Activated CD8-positive, alpha-beta T cell treated with anti-CD3 and anti-CD28 coated beads for 36 hours (primary cell): ENCODE measurements at regions not wholly inside any gene's neighbourhood (a gene's known extent, or its start where the extent isn't known, plus 50 kb on each side); places are given as distances from the start of the nearest gene placed in this dataset.

ENCODE experiments used
- ATAC-seq: fragments of 200-7000 bp; cut with Tn5 transposase; one replicate; pipeline ENCODE4 v1.10.0; 2021; ENCODE audit warnings: mild to moderate bottlenecking, moderate library complexity
- CTCF ChIA-PET: fragments of 350-600 bp; sonication (Branson Sonifier 250); formaldehyde crosslinking; loops from one replicate; lab custom pipeline; 2021; ENCODE audit warnings: antibody characterized with exemption; lab: Charles Lee
- POLR2A ChIA-PET: fragments of 350-600 bp; sonication (Branson Sonifier 250); formaldehyde crosslinking; loops from one replicate; lab custom pipeline; 2021; ENCODE audit warnings: antibody characterized with exemption; lab: Charles Lee
- DNase-seq: peaks from one replicate; pipeline ENCODE4 v3.0.0-alpha.2; 2020
- H3K27ac Mint-ChIP-seq: one replicate; pipeline ENCODE4 v1.8.0; 2021; ENCODE audit warnings: mild to moderate bottlenecking, mixed read lengths
- H3K27me3 Mint-ChIP-seq: one replicate; pipeline ENCODE4 v1.8.0; 2021; ENCODE audit warnings: mixed read lengths
- H3K36me3 Mint-ChIP-seq: one replicate; pipeline ENCODE4 v1.8.0; 2021; ENCODE audit warnings: low read depth, mixed read lengths
- H3K4me1 Mint-ChIP-seq: one replicate; pipeline ENCODE4 v1.8.0; 2021; ENCODE audit warnings: low read depth, mixed read lengths
- H3K4me3 Mint-ChIP-seq: one replicate; pipeline ENCODE4 v1.8.0; 2021; ENCODE audit warnings: mild to moderate bottlenecking, moderate library complexity, mixed read lengths
- H3K9me3 Mint-ChIP-seq: one replicate; pipeline ENCODE4 v1.8.0; 2021; ENCODE audit warnings: mixed read lengths
- intact Hi-C: fragments of 100-400 bp; cut with micrococcal nuclease; formaldehyde crosslinking; loops from one replicate; pipeline ENCODE4 v1.10.0; 2022
- TF ChIP-seq, protein P1 (sequence below): fragments of 200-600 bp; IDR thresholded peaks from one replicate; pipeline ENCODE4 v1.8.0; 2022; ENCODE audit warnings: antibody characterized with exemption, mild to moderate bottlenecking

- intact Hi-C loops, result no loop called here
- no peak overlapping the region for H3K4me3 Mint-ChIP-seq
- TF ChIP-seq, protein P1, sequence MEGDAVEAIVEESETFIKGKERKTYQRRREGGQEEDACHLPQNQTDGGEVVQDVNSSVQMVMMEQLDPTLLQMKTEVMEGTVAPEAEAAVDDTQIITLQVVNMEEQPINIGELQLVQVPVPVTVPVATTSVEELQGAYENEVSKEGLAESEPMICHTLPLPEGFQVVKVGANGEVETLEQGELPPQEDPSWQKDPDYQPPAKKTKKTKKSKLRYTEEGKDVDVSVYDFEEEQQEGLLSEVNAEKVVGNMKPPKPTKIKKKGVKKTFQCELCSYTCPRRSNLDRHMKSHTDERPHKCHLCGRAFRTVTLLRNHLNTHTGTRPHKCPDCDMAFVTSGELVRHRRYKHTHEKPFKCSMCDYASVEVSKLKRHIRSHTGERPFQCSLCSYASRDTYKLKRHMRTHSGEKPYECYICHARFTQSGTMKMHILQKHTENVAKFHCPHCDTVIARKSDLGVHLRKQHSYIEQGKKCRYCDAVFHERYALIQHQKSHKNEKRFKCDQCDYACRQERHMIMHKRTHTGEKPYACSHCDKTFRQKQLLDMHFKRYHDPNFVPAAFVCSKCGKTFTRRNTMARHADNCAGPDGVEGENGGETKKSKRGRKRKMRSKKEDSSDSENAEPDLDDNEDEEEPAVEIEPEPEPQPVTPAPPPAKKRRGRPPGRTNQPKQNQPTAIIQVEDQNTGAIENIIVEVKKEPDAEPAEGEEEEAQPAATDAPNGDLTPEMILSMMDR, result no peak
- no peaks in the 10 kb centered on the region for H3K36me3 Mint-ChIP-seq
- no peaks in the 10 kb centered on the region for H3K27me3 Mint-ChIP-seq
- ATAC-seq, result no peak
- H3K27ac Mint-ChIP-seq, result no peak overlapping the region
- ChIA-PET POLR2A (no interaction called here), CTCF (no interaction called here)
- H3K4me1 Mint-ChIP-seq, result no peaks in the 10 kb centered on the region
- peaks cover 2% of the 10 kb centered on the region for H3K9me3 Mint-ChIP-seq
- DNase-seq, result no peak
Observed at GRCh38 chr4:12206091-12206490, 777.4 kb upstream of the HS3ST1 start.

DNA sequence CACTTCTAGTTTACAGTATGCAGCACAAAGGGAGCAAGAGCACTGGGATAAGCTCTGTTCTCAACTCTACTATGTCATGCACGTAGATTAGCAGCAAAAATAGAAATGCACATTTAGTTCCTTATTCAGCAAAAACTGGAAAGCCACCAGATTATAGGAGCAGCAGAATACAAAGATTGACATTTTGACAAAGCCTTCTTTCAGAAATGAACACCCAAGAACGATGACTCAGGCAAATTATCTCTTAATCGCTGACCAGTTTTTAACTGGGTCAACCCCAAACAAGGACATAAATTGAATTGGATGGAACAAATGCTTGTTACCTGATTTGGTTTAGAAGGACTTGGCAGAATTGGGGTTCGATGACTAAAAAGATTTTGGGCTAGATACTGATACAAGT is 775.3 kb upstream of the HS3ST1 start:
- H3K4me3 Mint-ChIP-seq, result no peak overlapping the region
- intact Hi-C loops, result no loop called here
- peaks cover 6% of the 10 kb centered on the region for H3K9me3 Mint-ChIP-seq
- CTCF ChIA-PET, result no interaction called here
- no peaks in the 10 kb centered on the region for H3K4me1 Mint-ChIP-seq
- H3K36me3 Mint-ChIP-seq, result no peaks in the 10 kb centered on the region
- ATAC-seq, result no peak
- TF ChIP-seq, protein P1, result no peak
- POLR2A ChIA-PET, result no interaction called here
- H3K27me3 Mint-ChIP-seq, result no peaks in the 10 kb centered on the region
- no peak overlapping the region for H3K27ac Mint-ChIP-seq
- DNase-seq, result no peak

- H3K4me1 Mint-ChIP-seq, result no peaks in the 10 kb centered on the region
- ChIA-PET CTCF (no interaction called here), POLR2A (no interaction called here)
- H3K27ac Mint-ChIP-seq, result no peak overlapping the region
- no peaks in the 10 kb centered on the region for H3K27me3 Mint-ChIP-seq
- no peak for ATAC-seq
- H3K36me3 Mint-ChIP-seq, result no peaks in the 10 kb centered on the region
- no peak overlapping the region for H3K4me3 Mint-ChIP-seq
- intact Hi-C loops, result no loop called here
- TF ChIP-seq, protein P1, result no peak
- DNase-seq, result no peak
- peaks cover 5% of the 10 kb centered on the region for H3K9me3 Mint-ChIP-seq
Observed at GRCh38 chr4:12200226-12200625, 771.5 kb upstream of the HS3ST1 start.

- no peak overlapping the region for H3K4me3 Mint-ChIP-seq
- TF ChIP-seq, protein P1, result no peak
- no peaks in the 10 kb centered on the region for H3K4me1 Mint-ChIP-seq
- ChIA-PET POLR2A (no interaction called here), CTCF (no interaction called here)
- DNase-seq (no peak), ATAC-seq (no peak)
- no peaks in the 10 kb centered on the region for H3K9me3 Mint-ChIP-seq
- intact Hi-C loops, result no loop called here
- no peak overlapping the region for H3K27ac Mint-ChIP-seq
- H3K36me3 Mint-ChIP-seq, result no peaks in the 10 kb centered on the region
- no peaks in the 10 kb centered on the region for H3K27me3 Mint-ChIP-seq
Observed at GRCh38 chr4:12186526-12186925, 757.8 kb upstream of the HS3ST1 start.

- H3K4me3 Mint-ChIP-seq, result no peak overlapping the region
- no peak overlapping the region for H3K27ac Mint-ChIP-seq
- H3K4me1 Mint-ChIP-seq, result no peaks in the 10 kb centered on the region
- ATAC-seq (no peak), DNase-seq (no peak)
- ChIA-PET CTCF (no interaction called here), POLR2A (no interaction called here)
- TF ChIP-seq, protein P1, result no peak
- intact Hi-C loops, result no loop called here
- no peaks in the 10 kb centered on the region for H3K27me3 Mint-ChIP-seq
- no peaks in the 10 kb centered on the region for H3K36me3 Mint-ChIP-seq
- peaks cover 8% of the 10 kb centered on the region for H3K9me3 Mint-ChIP-seq
Observed at GRCh38 chr4:12178614-12179610, 750.2 kb upstream of the HS3ST1 start.
